IPS-15b (cell line): ENCODE measurements at regions not wholly inside any gene's neighbourhood (a gene's known extent, or its start where the extent isn't known, plus 50 kb on each side); places are given as distances from the start of the nearest gene placed in this dataset.
"Not testable (repeated sequence)": the region's sequence is repeated elsewhere in the genome, so short reads cannot be mapped to it uniquely, and the experiment has no call there.

ENCODE experiments used
- H3K27me3 ChIP-seq: one replicate; pipeline ENCODE4 v1.6.1; 2013; ENCODE audit warnings: low read length; ENCODE audit not compliant: control insufficient read depth, insufficient read depth
- H3K36me3 ChIP-seq: one replicate; pipeline ENCODE4 v1.6.1; 2013; ENCODE audit warnings: low read length; ENCODE audit not compliant: control insufficient read depth, insufficient read depth
- H3K4me1 ChIP-seq: one replicate; pipeline ENCODE4 v1.6.1; 2013; ENCODE audit warnings: mild to moderate bottlenecking, low read length; ENCODE audit not compliant: control insufficient read depth, insufficient read depth
- H3K4me3 ChIP-seq: one replicate; pipeline ENCODE4 v1.5.1; 2013; ENCODE audit warnings: low read depth, low read length
- H3K9ac ChIP-seq: one replicate; pipeline ENCODE4 v1.6.1; 2013; ENCODE audit warnings: low read depth, mild to moderate bottlenecking, low read length
- H3K9me3 ChIP-seq: one replicate; pipeline ENCODE4 v1.6.1; 2013; ENCODE audit warnings: mild to moderate bottlenecking, low read length; ENCODE audit not compliant: control insufficient read depth, insufficient read depth

GRCh38 chr5:130624805-130625204 lies 540.3 kb downstream of the HINT1 start:
- no peaks in the 10 kb centered on the region for H3K4me1 ChIP-seq
- H3K36me3 ChIP-seq = no peaks in the 10 kb centered on the region
- H3K9ac ChIP-seq = no peak overlapping the region
- H3K4me3 ChIP-seq = no peak overlapping the region
- no peaks in the 10 kb centered on the region for H3K9me3 ChIP-seq
- H3K27me3 ChIP-seq = no peaks in the 10 kb centered on the region

GRCh38 chr5:130616161-130616560 lies 548.9 kb downstream of the HINT1 start:
- no peak overlapping the region for H3K4me3 ChIP-seq
- no peaks in the 10 kb centered on the region for H3K9me3 ChIP-seq
- no peaks in the 10 kb centered on the region for H3K4me1 ChIP-seq
- no peaks in the 10 kb centered on the region for H3K36me3 ChIP-seq
- H3K9ac ChIP-seq = no peak overlapping the region
- no peaks in the 10 kb centered on the region for H3K27me3 ChIP-seq

GRCh38 chr5:130605234-130605633 lies 559.8 kb downstream of the HINT1 start:
- no peaks in the 10 kb centered on the region for H3K4me1 ChIP-seq
- no peaks in the 10 kb centered on the region for H3K36me3 ChIP-seq
- H3K27me3 ChIP-seq = no peaks in the 10 kb centered on the region
- H3K9me3 ChIP-seq = no peaks in the 10 kb centered on the region
- no peak overlapping the region for H3K9ac ChIP-seq
- no peak overlapping the region for H3K4me3 ChIP-seq

- not testable (repeated sequence) for H3K9ac ChIP-seq, H3K4me3 ChIP-seq, H3K36me3 ChIP-seq, H3K4me1 ChIP-seq, H3K9me3 ChIP-seq, H3K27me3 ChIP-seq
These were observed 568.4 kb downstream of the HINT1 start for GRCh38 chr5:130596647-130597046.

- Histone ChIP-seq H3K27me3 (no peaks in the 10 kb centered on the region), H3K4me1 (peaks cover 10% of the 10 kb centered on the region), H3K9me3 (no peaks in the 10 kb centered on the region), H3K9ac (no peak overlapping the region), H3K4me3 (no peak overlapping the region), H3K36me3 (no peaks in the 10 kb centered on the region)
These were observed 584.8 kb downstream of the HINT1 start for GRCh38 chr5:130580264-130580663.

- no peak overlapping the region for H3K9ac ChIP-seq
- no peaks in the 10 kb centered on the region for H3K27me3 ChIP-seq
- no peak overlapping the region for H3K4me3 ChIP-seq
- H3K36me3 ChIP-seq = no peaks in the 10 kb centered on the region
- H3K4me1 ChIP-seq = peaks cover 10% of the 10 kb centered on the region
- no peaks in the 10 kb centered on the region for H3K9me3 ChIP-seq
These were observed 586.7 kb downstream of the HINT1 start for GRCh38 chr5:130578354-130578753.

GRCh38 chr5:130571076-130571475 lies 594.0 kb downstream of the HINT1 start:
- Histone ChIP-seq H3K4me3 (no peak overlapping the region), H3K9ac (no peak overlapping the region), H3K27me3 (no peaks in the 10 kb centered on the region), H3K9me3 (no peaks in the 10 kb centered on the region), H3K4me1 (no peaks in the 10 kb centered on the region), H3K36me3 (no peaks in the 10 kb centered on the region)

GRCh38 chr5:130568791-130569190 lies 596.3 kb downstream of the HINT1 start:
- H3K4me3 ChIP-seq = no peak overlapping the region
- no peaks in the 10 kb centered on the region for H3K4me1 ChIP-seq
- no peaks in the 10 kb centered on the region for H3K27me3 ChIP-seq
- no peak overlapping the region for H3K9ac ChIP-seq
- H3K36me3 ChIP-seq = no peaks in the 10 kb centered on the region
- no peaks in the 10 kb centered on the region for H3K9me3 ChIP-seq

GRCh38 chr5:130555429-130555828 lies 609.6 kb downstream of the HINT1 start:
- H3K4me3 ChIP-seq = no peak overlapping the region
- H3K36me3 ChIP-seq = no peaks in the 10 kb centered on the region
- H3K9me3 ChIP-seq = no peaks in the 10 kb centered on the region

GRCh38 chr5:130550562-130550928 lies 614.5 kb downstream of the HINT1 start:
- Histone ChIP-seq H3K36me3 (no peaks in the 10 kb centered on the region), H3K9ac (no peak overlapping the region), H3K27me3 (no peaks in the 10 kb centered on the region), H3K4me3 (no peak overlapping the region), H3K4me1 (no peaks in the 10 kb centered on the region), H3K9me3 (no peaks in the 10 kb centered on the region)

More at GRCh38 chr5:130555429-130555828, 609.6 kb downstream of the HINT1 start:
- Histone ChIP-seq H3K27me3 (no peaks in the 10 kb centered on the region), H3K9ac (no peak overlapping the region), H3K4me1 (no peaks in the 10 kb centered on the region)

- Histone ChIP-seq H3K9ac (no peak overlapping the region), H3K4me3 (no peak overlapping the region), H3K4me1 (no peaks in the 10 kb centered on the region), H3K36me3 (no peaks in the 10 kb centered on the region), H3K27me3 (no peaks in the 10 kb centered on the region), H3K9me3 (no peaks in the 10 kb centered on the region)
These were observed 615.0 kb downstream of the HINT1 start for GRCh38 chr5:130549884-130550561.

- no peak overlapping the region for H3K9ac ChIP-seq
- H3K9me3 ChIP-seq = peaks cover 5% of the 10 kb centered on the region
- no peaks in the 10 kb centered on the region for H3K4me1 ChIP-seq
- H3K27me3 ChIP-seq = no peaks in the 10 kb centered on the region
- no peaks in the 10 kb centered on the region for H3K36me3 ChIP-seq
- no peak overlapping the region for H3K4me3 ChIP-seq
These were observed 618.8 kb downstream of the HINT1 start for GRCh38 chr5:130546211-130546610.
